ENCODE measurements at regions not wholly inside any gene's neighbourhood (a gene's known extent, or its start where the extent isn't known, plus 50 kb on each side); places are given as distances from the start of the nearest gene placed in this dataset.

DNA sequence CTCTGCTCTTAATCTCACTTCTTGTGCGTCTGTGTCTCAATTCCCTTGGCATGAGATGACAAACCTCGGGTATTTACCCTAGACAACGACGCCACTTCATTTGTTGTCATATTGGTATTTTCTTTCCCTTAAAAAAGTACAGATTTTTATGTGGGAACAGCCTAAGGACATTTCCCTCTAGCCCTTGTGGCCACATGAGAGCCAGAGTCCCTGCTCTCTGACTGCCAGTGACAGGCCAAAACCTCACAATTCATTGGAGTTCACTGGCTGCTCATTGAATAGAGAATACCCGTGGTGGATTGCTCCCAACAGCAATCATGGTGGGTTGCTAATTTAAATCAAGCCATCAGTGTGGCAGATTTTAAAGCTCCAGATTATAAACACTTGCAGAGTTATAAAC lies 191.3 kb upstream of the FAM3C start:
- TF ChIP-seq, protein P1, sequence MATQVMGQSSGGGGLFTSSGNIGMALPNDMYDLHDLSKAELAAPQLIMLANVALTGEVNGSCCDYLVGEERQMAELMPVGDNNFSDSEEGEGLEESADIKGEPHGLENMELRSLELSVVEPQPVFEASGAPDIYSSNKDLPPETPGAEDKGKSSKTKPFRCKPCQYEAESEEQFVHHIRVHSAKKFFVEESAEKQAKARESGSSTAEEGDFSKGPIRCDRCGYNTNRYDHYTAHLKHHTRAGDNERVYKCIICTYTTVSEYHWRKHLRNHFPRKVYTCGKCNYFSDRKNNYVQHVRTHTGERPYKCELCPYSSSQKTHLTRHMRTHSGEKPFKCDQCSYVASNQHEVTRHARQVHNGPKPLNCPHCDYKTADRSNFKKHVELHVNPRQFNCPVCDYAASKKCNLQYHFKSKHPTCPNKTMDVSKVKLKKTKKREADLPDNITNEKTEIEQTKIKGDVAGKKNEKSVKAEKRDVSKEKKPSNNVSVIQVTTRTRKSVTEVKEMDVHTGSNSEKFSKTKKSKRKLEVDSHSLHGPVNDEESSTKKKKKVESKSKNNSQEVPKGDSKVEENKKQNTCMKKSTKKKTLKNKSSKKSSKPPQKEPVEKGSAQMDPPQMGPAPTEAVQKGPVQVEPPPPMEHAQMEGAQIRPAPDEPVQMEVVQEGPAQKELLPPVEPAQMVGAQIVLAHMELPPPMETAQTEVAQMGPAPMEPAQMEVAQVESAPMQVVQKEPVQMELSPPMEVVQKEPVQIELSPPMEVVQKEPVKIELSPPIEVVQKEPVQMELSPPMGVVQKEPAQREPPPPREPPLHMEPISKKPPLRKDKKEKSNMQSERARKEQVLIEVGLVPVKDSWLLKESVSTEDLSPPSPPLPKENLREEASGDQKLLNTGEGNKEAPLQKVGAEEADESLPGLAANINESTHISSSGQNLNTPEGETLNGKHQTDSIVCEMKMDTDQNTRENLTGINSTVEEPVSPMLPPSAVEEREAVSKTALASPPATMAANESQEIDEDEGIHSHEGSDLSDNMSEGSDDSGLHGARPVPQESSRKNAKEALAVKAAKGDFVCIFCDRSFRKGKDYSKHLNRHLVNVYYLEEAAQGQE (IDR thresholded peaks at IDR 0.05; ENCODE audit: insufficient read depth in 1 of 2, low read depth in 2 of 2, low read length in 2 of 2), result no peak
- TF ChIP-seq TAF1 (IDR thresholded peaks at IDR 0.05; ENCODE audit: borderline replicate concordance, insufficient read depth, low read length), result no peak
- TF ChIP-seq POLR2AphosphoS5 (IDR thresholded peaks at IDR 0.05; ENCODE audit: low read depth, low read length), result no peak
